Thyroid gland (tissue), 4 donors: ENCODE measurements at regions not wholly inside any gene's neighbourhood (a gene's known extent, or its start where the extent isn't known, plus 50 kb on each side); places are given as distances from the start of the nearest gene placed in this dataset.

Experiments used
- DNase-seq, 2 donors: peaks; one replicate each; pipeline ENCODE4 v3.0.0-alpha.2; 2019
- H3K27ac ChIP-seq, 3 donors: fragments of 200-600 bp; sonication (generic); 1 replicate in 2 of 3; 2 replicates in 1 of 3; pipeline ENCODE4 v1.5.1; 2016 to 2019; ENCODE audit warnings: mild to moderate bottlenecking in 1 of 3, moderate library complexity in 1 of 3
- H3K27me3 ChIP-seq: fragments of 200-600 bp; sonication (generic); one replicate; pipeline ENCODE4 v1.5.1; 2019
- H3K36me3 ChIP-seq, 2 donors: fragments of 200-600 bp; sonication (generic); one replicate each; pipeline ENCODE4 v1.5.1; 2016 to 2019
- H3K4me1 ChIP-seq, 2 donors: fragments of 200-600 bp; sonication (generic); one replicate each; pipeline ENCODE4 v1.5.1; 2017 to 2019
- H3K4me3 ChIP-seq, 3 donors: fragments of 200-600 bp; sonication (generic); replicated peaks in 1 of 3; 1 replicate in 2 of 3; 2 replicates in 1 of 3; pipeline ENCODE4 v1.5.1; 2016; ENCODE audit warnings: mild to moderate bottlenecking in 1 of 3
- H3K9me3 ChIP-seq: fragments of 200-600 bp; sonication (generic); one replicate; pipeline ENCODE4 v1.5.1; 2017
- CTCF ChIP-seq, 6 experiments: fragments of 200-600 bp in 3 of 6; fragments of 450-650 bp in 3 of 6; sonication (generic) in 3 of 6; IDR thresholded peaks; one replicate each; pipeline ENCODE4 v1.5.1; 2016 to 2019; ENCODE audit warnings: antibody characterized with exemption in 6 of 6, mild to moderate bottlenecking in 2 of 6, inconsistent platforms in 1 of 6, moderate library complexity in 1 of 6
- POLR2A ChIP-seq, 2 donors: fragments of 450-650 bp; IDR thresholded peaks; one replicate each; pipeline ENCODE4 v1.6.1; 2017; ENCODE audit warnings: antibody characterized with exemption in 2 of 2, mild to moderate bottlenecking in 2 of 2, moderate library complexity in 1 of 2
- WGBS, 2 donors: methylation state at CpG; one replicate each; pipeline ENCODE4 v1.1.5; 2017; 5-methylcytosine and 5-hydroxymethylcytosine counted together
- intact Hi-C: fragments of 100-400 bp; cut with DNase I; formaldehyde crosslinking; loops from one replicate; pipeline ENCODE4 v1.15.1; 2023

GRCh38 chr2:163515836-163516235 is 220.0 kb downstream of the FIGN start:
- Histone ChIP-seq H3K36me3 (no peaks in the 10 kb centered on the region), H3K9me3 (no peaks in the 10 kb centered on the region), H3K27me3 (no peaks in the 10 kb centered on the region), H3K4me3 (no peak overlapping the region), H3K27ac (no peak overlapping the region), H3K4me1 (no peaks in the 10 kb centered on the region)
- intact Hi-C loops, result no loop called here
- no peak for DNase-seq
- TF ChIP-seq POLR2A (IDR thresholded peaks at IDR 0.05), result no peak
- no peak for TF ChIP-seq CTCF (IDR thresholded peaks at IDR 0.05)

- no peaks in the 10 kb centered on the region for H3K27me3 ChIP-seq
- no peak overlapping the region for H3K4me3 ChIP-seq
- intact Hi-C loops, result no loop called here
- no peak overlapping the region for H3K27ac ChIP-seq
- no peaks in the 10 kb centered on the region for H3K9me3 ChIP-seq
- no peak for DNase-seq
- no peaks in the 10 kb centered on the region for H3K4me1 ChIP-seq
- WGBS, 2 donors, result 82 to 84% methylated on average over 3 of the region's 3 CpGs
- no peaks in the 10 kb centered on the region for H3K36me3 ChIP-seq
- TF ChIP-seq CTCF (IDR thresholded peaks at IDR 0.05), result no peak
- TF ChIP-seq POLR2A (IDR thresholded peaks at IDR 0.05), result no peak
Observed at GRCh38 chr2:163505281-163505680, 230.5 kb downstream of the FIGN start.

GRCh38 chr2:163493359-163494298 is 242.2 kb downstream of the FIGN start:
- intact Hi-C loops, result no loop called here
- no peak for TF ChIP-seq POLR2A (IDR thresholded peaks at IDR 0.05)
- TF ChIP-seq CTCF (IDR thresholded peaks at IDR 0.05), result no peak
- Histone ChIP-seq H3K27ac (no peak overlapping the region), H3K4me3 (no peak overlapping the region), H3K27me3 (no peaks in the 10 kb centered on the region), H3K4me1 (no peaks in the 10 kb centered on the region), H3K9me3 (no peaks in the 10 kb centered on the region), H3K36me3 (no peaks in the 10 kb centered on the region)
- 74 to 78% methylated on average over 13 of the region's 13 CpGs for WGBS, 2 donors
- DNase-seq, result no peak

GRCh38 chr2:163491850-163492249 is 244.0 kb downstream of the FIGN start:
- Histone ChIP-seq H3K9me3 (no peaks in the 10 kb centered on the region), H3K36me3 (no peaks in the 10 kb centered on the region), H3K4me1 (no peaks in the 10 kb centered on the region), H3K4me3 (no peak overlapping the region), H3K27ac (no peak overlapping the region), H3K27me3 (no peaks in the 10 kb centered on the region)
- intact Hi-C loops, result no loop called here
- 73 to 82% methylated on average over 2 of the region's 2 CpGs for WGBS, 2 donors
- TF ChIP-seq POLR2A (IDR thresholded peaks at IDR 0.05) (no peak), CTCF (IDR thresholded peaks at IDR 0.05) (no peak)
- DNase-seq, result no peak

GRCh38 chr2:163490281-163490680 is 245.5 kb downstream of the FIGN start:
- Histone ChIP-seq H3K4me3 (no peak overlapping the region), H3K27me3 (no peaks in the 10 kb centered on the region), H3K27ac (no peak overlapping the region), H3K9me3 (no peaks in the 10 kb centered on the region), H3K4me1 (no peaks in the 10 kb centered on the region), H3K36me3 (no peaks in the 10 kb centered on the region)
- intact Hi-C loops, result no loop called here
- 51 to 61% methylated on average over 3 of the region's 3 CpGs for WGBS, 2 donors
- TF ChIP-seq CTCF (IDR thresholded peaks at IDR 0.05), result no peak
- no peak for TF ChIP-seq POLR2A (IDR thresholded peaks at IDR 0.05)
- no peak for DNase-seq
